Inflammatory macrophage (primary cell): ENCODE measurements at regions not wholly inside any gene's neighbourhood (a gene's known extent, or its start where the extent isn't known, plus 50 kb on each side); places are given as distances from the start of the nearest gene placed in this dataset.
"Not testable (repeated sequence)": the region's sequence is repeated elsewhere in the genome, so short reads cannot be mapped to it uniquely, and the experiment has no call there.

Experiments used
- DNase-seq, 2 donors: peaks; one replicate each; pipeline ENCODE4 v3.0.0-alpha.2; 2020 to 2022

DNA sequence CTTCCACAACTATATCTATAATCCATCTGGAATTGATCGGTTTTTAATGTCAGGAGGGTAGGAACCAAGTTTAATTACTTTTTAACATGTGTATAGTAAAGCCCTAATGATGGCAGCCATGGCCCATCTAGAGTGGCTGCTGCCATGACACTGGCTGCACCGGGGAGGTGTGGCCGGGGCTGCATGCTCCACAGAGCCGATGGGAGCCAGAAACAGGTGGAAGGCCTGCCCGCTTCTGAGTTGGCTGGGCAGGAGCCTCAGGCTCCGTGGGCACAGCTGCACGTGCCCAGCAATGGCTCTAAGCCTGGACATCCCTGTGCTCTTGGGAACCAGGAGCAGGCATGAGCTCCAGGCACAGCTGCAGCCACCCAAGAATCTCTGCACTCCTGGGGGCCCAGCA is 73.0 kb downstream of the GBP6 start:
- DNase-seq: no peak

GRCh38 chr1:89438301-89438700 is 74.4 kb downstream of the GBP6 start:
- not testable (repeated sequence) for DNase-seq

DNA sequence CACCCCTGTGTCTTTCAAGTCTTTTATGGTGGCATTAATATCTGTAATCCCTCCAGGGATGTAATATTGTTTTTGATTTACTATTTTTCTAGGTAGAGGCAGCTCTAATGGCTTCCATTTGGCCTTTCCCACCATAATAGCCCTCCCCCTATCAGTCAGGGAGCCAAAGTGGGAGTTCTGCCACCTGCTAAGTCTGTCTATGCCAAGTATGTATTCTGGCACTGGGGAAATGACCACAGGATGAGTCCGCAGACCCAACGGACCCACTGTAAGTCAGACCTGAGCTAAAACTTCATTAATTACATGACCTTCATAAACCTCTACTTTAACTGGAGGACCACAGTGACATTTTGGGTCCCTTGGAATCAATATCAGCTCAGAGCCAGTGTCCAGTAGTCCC is 77.1 kb downstream of the GBP6 start:
- DNase-seq: no peak

DNA sequence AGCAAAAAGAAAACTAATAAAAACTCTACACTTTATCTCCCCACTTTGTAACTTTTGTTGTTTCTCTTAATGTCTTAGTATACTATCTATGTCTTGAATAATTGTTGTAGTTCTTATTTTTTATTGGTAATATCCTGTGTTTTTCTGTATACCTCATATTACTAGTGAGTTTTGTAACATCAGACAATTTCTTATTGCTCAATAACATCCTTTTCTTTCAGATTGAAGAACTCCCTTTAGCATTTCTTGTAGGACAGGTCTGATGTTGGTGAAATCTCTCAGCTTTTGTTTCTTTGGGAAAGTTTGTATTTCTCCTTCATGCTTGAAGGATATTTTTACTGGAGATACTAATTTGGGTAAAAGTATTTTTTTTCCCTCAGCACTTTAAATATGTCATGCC is 79.8 kb upstream of the LRRC8B start:
- peak in 1 of 2 donors; percentile 64 for DNase-seq

DNA sequence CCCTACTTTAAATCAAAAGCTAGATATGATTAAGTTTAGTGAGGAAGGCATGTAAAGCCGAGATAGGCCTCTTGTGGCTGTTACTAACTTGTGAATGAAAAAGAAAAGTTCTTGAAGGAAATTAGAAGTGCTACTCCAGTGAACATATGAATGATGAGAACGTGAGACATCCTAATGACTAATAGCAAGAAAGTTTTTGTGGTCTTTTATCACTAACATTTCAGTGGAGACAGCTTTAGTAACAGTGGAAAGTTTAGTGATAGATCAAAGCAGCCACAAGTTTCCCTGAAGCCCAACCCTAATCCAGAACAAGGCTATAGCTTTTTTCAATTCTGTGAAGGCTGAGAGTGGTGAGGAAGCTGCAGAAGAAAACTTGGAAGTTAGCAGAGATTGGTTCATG is 73.6 kb upstream of the LRRC8B start:
- DNase-seq: no peak

- no peak for DNase-seq
Observed at GRCh38 chr1:89453123-89453972, 71.3 kb upstream of the LRRC8B start.

DNA sequence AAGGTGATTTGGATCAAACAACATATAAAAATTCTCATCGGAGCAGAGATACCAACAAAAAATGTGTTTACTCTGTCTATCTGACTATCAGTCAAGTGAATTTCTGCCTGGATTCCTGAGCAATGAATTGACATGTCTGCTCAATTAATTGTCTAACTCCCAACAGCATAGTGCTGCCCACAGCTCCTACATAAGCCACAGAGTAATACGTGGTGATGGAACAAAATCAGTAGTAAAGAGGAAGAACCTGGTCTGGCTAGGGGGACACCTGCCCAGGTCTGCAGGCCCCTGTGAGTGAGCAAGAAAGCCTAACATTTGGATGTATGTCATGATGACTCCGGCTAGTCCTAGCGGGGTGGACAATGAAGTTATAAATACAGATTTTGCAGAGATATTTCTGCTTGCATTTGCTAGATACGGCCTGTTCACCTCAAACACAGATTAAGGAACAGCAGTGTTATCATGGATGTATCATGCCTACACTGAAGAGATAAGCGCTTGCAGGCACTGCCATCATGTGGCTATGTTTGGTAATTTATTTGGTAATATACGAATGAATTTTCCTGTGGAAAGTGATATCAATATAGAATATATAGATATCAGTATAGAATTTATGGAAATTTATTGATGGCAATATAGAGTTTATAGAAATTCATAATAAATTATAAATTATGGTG is 69.6 kb upstream of the LRRC8B start:
- DNase-seq: peak; percentile 68 to 83

- no peak for DNase-seq
Observed at GRCh38 chr1:89457046-89457445, 67.6 kb upstream of the LRRC8B start.

- no peak for DNase-seq
Observed at GRCh38 chr1:89459081-89459480, 65.5 kb upstream of the LRRC8B start.

- DNase-seq: no peak
Observed at GRCh38 chr1:89460325-89460724, 64.3 kb upstream of the LRRC8B start.

GRCh38 chr1:89462250-89462649 is 62.4 kb upstream of the LRRC8B start:
- no peak for DNase-seq

DNA sequence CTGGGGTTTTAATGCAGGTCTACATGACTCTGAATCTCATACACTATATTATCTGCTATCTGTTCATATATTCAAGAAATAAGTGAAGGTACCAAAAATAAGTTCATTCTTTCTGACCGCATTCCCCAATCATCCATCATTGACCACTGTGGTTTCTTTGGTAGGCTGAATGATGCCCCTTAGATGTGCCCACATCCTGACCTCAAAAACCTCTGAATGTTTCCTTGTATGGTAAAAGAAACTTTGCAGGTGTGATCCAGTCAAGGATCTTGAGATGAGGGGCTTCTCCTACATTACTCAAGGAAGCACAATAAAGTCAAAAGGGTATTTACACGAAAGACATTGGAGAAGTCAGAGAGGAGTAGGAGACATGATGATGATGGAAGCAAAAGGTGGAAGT is 60.6 kb upstream of the LRRC8B start:
- no peak for DNase-seq

DNA sequence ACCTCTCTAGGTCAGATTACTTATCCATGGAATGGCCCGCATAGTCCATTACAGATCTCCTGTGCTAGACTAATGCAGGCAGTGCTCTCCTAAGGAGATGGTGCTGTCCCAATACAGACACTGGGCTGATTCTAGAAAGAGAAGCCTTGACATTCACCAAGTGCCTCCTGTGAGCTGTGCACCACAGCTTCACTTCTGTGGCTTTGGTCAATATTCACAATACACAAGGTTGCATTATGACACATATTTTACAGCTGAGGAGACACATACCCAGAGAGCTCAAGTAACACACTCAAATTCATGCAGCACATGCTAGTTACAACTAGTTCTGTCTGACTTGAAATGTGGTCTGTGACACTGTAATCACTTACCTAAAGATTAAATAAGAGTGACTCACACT is 59.4 kb upstream of the LRRC8B start:
- DNase-seq: no peak

DNA sequence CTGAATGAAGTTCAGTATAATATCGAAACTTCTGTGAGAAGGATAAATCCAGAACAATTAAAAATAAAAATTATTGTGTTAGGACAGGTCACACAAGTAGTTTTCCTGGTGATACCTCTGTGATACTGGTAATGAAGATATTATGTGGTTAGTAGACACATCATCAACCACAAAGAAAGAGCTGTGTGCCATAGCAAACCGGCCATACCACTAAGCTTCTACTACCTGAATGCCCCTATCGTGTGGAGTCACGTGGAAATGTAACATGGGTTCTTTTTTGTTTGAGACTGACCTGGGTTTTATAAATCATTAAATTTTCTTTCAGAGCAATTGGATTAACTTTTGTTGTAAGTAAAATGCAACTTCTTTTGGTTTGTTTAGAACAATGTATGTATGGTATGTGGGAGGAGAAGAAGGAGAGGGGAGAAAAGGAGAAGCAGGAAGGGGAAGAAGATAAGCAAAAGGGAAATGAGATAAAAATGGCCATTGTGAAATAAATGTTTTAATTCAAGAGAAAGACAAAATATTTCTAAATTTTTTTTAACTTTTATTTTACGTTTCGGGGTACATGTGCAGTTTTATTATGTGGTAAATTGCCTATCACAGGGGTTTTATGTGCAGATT is 58.2 kb upstream of the LRRC8B start:
- peak in 1 of 2 donors; percentile 56 for DNase-seq

GRCh38 chr1:89472253-89472652 is 52.4 kb upstream of the LRRC8B start:
- no peak for DNase-seq

- no peak for DNase-seq
Observed at GRCh38 chr1:89472886-89473417, 51.7 kb upstream of the LRRC8B start.
